AG09309 (cell line): ENCODE measurements at regions not wholly inside any gene's neighbourhood (a gene's known extent, or its start where the extent isn't known, plus 50 kb on each side); places are given as distances from the start of the nearest gene placed in this dataset.

Experiments
- DNase-seq: peaks from one replicate; pipeline ENCODE4 v3.0.0-alpha.2; 2010; ENCODE audit warnings: low read depth
- H3K4me3 ChIP-seq: 2 replicates; pipeline ENCODE4 v1.5.1; 2011; ENCODE audit warnings: mild to moderate bottlenecking, low read depth, low read length, moderate library complexity; ENCODE audit not compliant: control insufficient read depth
- CTCF ChIP-seq: IDR thresholded peaks from 2 replicates; pipeline ENCODE4 v1.5.1; 2011; ENCODE audit warnings: mild to moderate bottlenecking, low read depth, low read length, inconsistent platforms; ENCODE audit not compliant: insufficient read depth, control insufficient read depth; ENCODE audit errors: missing control alignments

GRCh38 chr2:220904015-220904414 lies 668.1 kb downstream of the EPHA4 start:
- H3K4me3 ChIP-seq, result no peak overlapping the region
- DNase-seq, result no peak
- TF ChIP-seq CTCF, result no peak

- no peak overlapping the region for H3K4me3 ChIP-seq
These were observed 658.7 kb downstream of the EPHA4 start for GRCh38 chr2:220913384-220913783.

GRCh38 chr2:220915092-220915623 lies 656.9 kb downstream of the EPHA4 start:
- no peak for DNase-seq
- no peak for TF ChIP-seq CTCF
- no peak overlapping the region for H3K4me3 ChIP-seq

More at GRCh38 chr2:220913384-220913783, 658.7 kb downstream of the EPHA4 start:
- no peak for DNase-seq
- no peak for TF ChIP-seq CTCF

GRCh38 chr2:220916931-220917330 lies 655.2 kb downstream of the EPHA4 start:
- no peak for DNase-seq
- no peak overlapping the region for H3K4me3 ChIP-seq
- TF ChIP-seq CTCF, result no peak

- no peak overlapping the region for H3K4me3 ChIP-seq
- TF ChIP-seq CTCF, result no peak
- DNase-seq, result no peak
These were observed 641.6 kb downstream of the EPHA4 start for GRCh38 chr2:220930271-220931076.

- DNase-seq, result no peak
- no peak for TF ChIP-seq CTCF
- no peak overlapping the region for H3K4me3 ChIP-seq
These were observed 640.6 kb downstream of the EPHA4 start for GRCh38 chr2:220931491-220931890.
